Thyroid gland (tissue), 4 donors: ENCODE measurements at regions not wholly inside any gene's neighbourhood (a gene's known extent, or its start where the extent isn't known, plus 50 kb on each side); places are given as distances from the start of the nearest gene placed in this dataset.
A peak's percentile ranks its signal among the peaks of the same experiment; 100 is the strongest.

Experiments
- DNase-seq, 2 donors: peaks; one replicate each; pipeline ENCODE4 v3.0.0-alpha.2; 2019
- H3K27ac ChIP-seq, 3 donors: fragments of 200-600 bp; sonication (generic); 1 replicate in 2 of 3; 2 replicates in 1 of 3; pipeline ENCODE4 v1.5.1; 2016 to 2019; ENCODE audit warnings: mild to moderate bottlenecking in 1 of 3, moderate library complexity in 1 of 3
- H3K27me3 ChIP-seq: fragments of 200-600 bp; sonication (generic); one replicate; pipeline ENCODE4 v1.5.1; 2019
- H3K36me3 ChIP-seq, 2 donors: fragments of 200-600 bp; sonication (generic); one replicate each; pipeline ENCODE4 v1.5.1; 2016 to 2019
- H3K4me1 ChIP-seq, 2 donors: fragments of 200-600 bp; sonication (generic); one replicate each; pipeline ENCODE4 v1.5.1; 2017 to 2019
- H3K4me3 ChIP-seq, 3 donors: fragments of 200-600 bp; sonication (generic); replicated peaks in 1 of 3; 1 replicate in 2 of 3; 2 replicates in 1 of 3; pipeline ENCODE4 v1.5.1; 2016; ENCODE audit warnings: mild to moderate bottlenecking in 1 of 3
- H3K9me3 ChIP-seq: fragments of 200-600 bp; sonication (generic); one replicate; pipeline ENCODE4 v1.5.1; 2017
- CTCF ChIP-seq, 6 experiments: fragments of 200-600 bp in 3 of 6; fragments of 450-650 bp in 3 of 6; sonication (generic) in 3 of 6; IDR thresholded peaks; one replicate each; pipeline ENCODE4 v1.5.1; 2016 to 2019; ENCODE audit warnings: antibody characterized with exemption in 6 of 6, mild to moderate bottlenecking in 2 of 6, inconsistent platforms in 1 of 6, moderate library complexity in 1 of 6
- POLR2A ChIP-seq, 2 donors: fragments of 450-650 bp; IDR thresholded peaks; one replicate each; pipeline ENCODE4 v1.6.1; 2017; ENCODE audit warnings: antibody characterized with exemption in 2 of 2, mild to moderate bottlenecking in 2 of 2, moderate library complexity in 1 of 2
- WGBS, 2 donors: methylation state at CpG; one replicate each; pipeline ENCODE4 v1.1.5; 2017; 5-methylcytosine and 5-hydroxymethylcytosine counted together
- intact Hi-C: fragments of 100-400 bp; cut with DNase I; formaldehyde crosslinking; loops from one replicate; pipeline ENCODE4 v1.15.1; 2023

- H3K36me3 ChIP-seq: no peaks in the 10 kb centered on the region
- no peak for DNase-seq
- no peaks in the 10 kb centered on the region for H3K4me1 ChIP-seq
- H3K27ac ChIP-seq: no peak overlapping the region
- 90 to 91% methylated on average over 4 of the region's 4 CpGs for WGBS, 2 donors
- H3K27me3 ChIP-seq: no peaks in the 10 kb centered on the region
- H3K9me3 ChIP-seq: no peaks in the 10 kb centered on the region
- H3K4me3 ChIP-seq: no peak overlapping the region
- intact Hi-C loops: no loop called here
- TF ChIP-seq POLR2A (IDR thresholded peaks at IDR 0.05) (no peak), CTCF (IDR thresholded peaks at IDR 0.05) (no peak)
These were observed 133.6 kb upstream of the CPEB2 start for GRCh38 chr4:14868426-14869395.

- no peaks in the 10 kb centered on the region for H3K9me3 ChIP-seq
- WGBS, 2 donors: 53% methylated on average over 6 of the region's 6 CpGs
- H3K27me3 ChIP-seq: no peaks in the 10 kb centered on the region
- peak in 1 of 2 donors; percentile 4 for DNase-seq
- no peaks in the 10 kb centered on the region for H3K4me1 ChIP-seq
- no peaks in the 10 kb centered on the region for H3K36me3 ChIP-seq
- intact Hi-C loops: no loop called here
- TF ChIP-seq CTCF (IDR thresholded peaks at IDR 0.05): peak in 1 of 6 experiments; percentile 7
- TF ChIP-seq POLR2A (IDR thresholded peaks at IDR 0.05): no peak
- no peak overlapping the region for H3K27ac ChIP-seq
- no peak overlapping the region for H3K4me3 ChIP-seq
These were observed 130.4 kb upstream of the CPEB2 start for GRCh38 chr4:14871676-14872430.

GRCh38 chr4:14874990-14875389, 127.3 kb upstream of the CPEB2 start:
- no peak for TF ChIP-seq POLR2A (IDR thresholded peaks at IDR 0.05)
- TF ChIP-seq CTCF (IDR thresholded peaks at IDR 0.05): no peak
- DNase-seq: no peak
- Histone ChIP-seq H3K36me3 (no peaks in the 10 kb centered on the region), H3K9me3 (no peaks in the 10 kb centered on the region), H3K4me1 (no peaks in the 10 kb centered on the region), H3K4me3 (no peak overlapping the region), H3K27me3 (no peaks in the 10 kb centered on the region), H3K27ac (no peak overlapping the region)
- WGBS, 2 donors: 39 to 79% methylated on average over 1 of the region's 1 CpG
- intact Hi-C loops: no loop called here

- TF ChIP-seq POLR2A (IDR thresholded peaks at IDR 0.05) (no peak), CTCF (IDR thresholded peaks at IDR 0.05) (no peak)
- H3K27ac ChIP-seq: no peak overlapping the region
These were observed 124.7 kb upstream of the CPEB2 start for GRCh38 chr4:14877246-14878225.

More at GRCh38 chr4:14877246-14878225, 124.7 kb upstream of the CPEB2 start:
- no peaks in the 10 kb centered on the region for H3K36me3 ChIP-seq
- H3K9me3 ChIP-seq: no peaks in the 10 kb centered on the region
- no peaks in the 10 kb centered on the region for H3K27me3 ChIP-seq
- intact Hi-C loops: no loop called here
- WGBS, 2 donors: 53 to 59% methylated on average over 6 of the region's 6 CpGs
- H3K4me1 ChIP-seq: no peaks in the 10 kb centered on the region
- DNase-seq: no peak
- no peak overlapping the region for H3K4me3 ChIP-seq
